SK-N-MC (cell line): ENCODE measurements at regions not wholly inside any gene's neighbourhood (a gene's known extent, or its start where the extent isn't known, plus 50 kb on each side); places are given as distances from the start of the nearest gene placed in this dataset.

Experiments used
- EZH2 ChIP-seq: fragments of 200-600 bp; sonication (generic); IDR thresholded peaks from one replicate; pipeline ENCODE4 v1.6.1; 2017; ENCODE audit warnings: antibody characterized with exemption
- POLR2AphosphoS5 ChIP-seq: IDR thresholded peaks from 2 replicates; pipeline ENCODE4 v1.6.1; 2012; ENCODE audit warnings: mild to moderate bottlenecking, low read depth, low read length, borderline replicate concordance

- TF ChIP-seq POLR2AphosphoS5, result no peak
- TF ChIP-seq EZH2, result no peak
These were observed 516.9 kb downstream of the REEP3 start for GRCh38 chr10:64038107-64038506.
